H9 (cell line): ENCODE measurements at regions not wholly inside any gene's neighbourhood (a gene's known extent, or its start where the extent isn't known, plus 50 kb on each side); places are given as distances from the start of the nearest gene placed in this dataset.

Source experiments
- DNase-seq: peaks from one replicate; pipeline ENCODE4 v3.0.0-alpha.2; 2017
- H2AFZ ChIP-seq: one replicate; pipeline ENCODE4 v1.6.1; 2013; ENCODE audit warnings: mild to moderate bottlenecking, low read length, control low read depth, moderate library complexity
- H2AK5ac ChIP-seq: 2 replicates; pipeline ENCODE4 v1.6.1; 2013; ENCODE audit warnings: low read length, control low read depth, mixed read lengths; ENCODE audit not compliant: insufficient read length
- H2BK120ac ChIP-seq: one replicate; pipeline ENCODE4 v1.6.1; 2013; ENCODE audit warnings: low read depth, mild to moderate bottlenecking, low read length, control low read depth, inconsistent platforms; ENCODE audit not compliant: poor library complexity, severe bottlenecking
- H2BK12ac ChIP-seq: 2 replicates; pipeline ENCODE4 v1.6.1; 2013; ENCODE audit warnings: low read length, control low read depth, mixed read lengths, low read depth; ENCODE audit not compliant: insufficient read length
- H2BK15ac ChIP-seq: 2 replicates; pipeline ENCODE4 v1.6.1; 2013; ENCODE audit warnings: low read depth, low read length, control low read depth
- H2BK20ac ChIP-seq: one replicate; pipeline ENCODE4 v1.6.1; 2013; ENCODE audit warnings: low read depth, mild to moderate bottlenecking, low read length, control low read depth, inconsistent platforms; ENCODE audit not compliant: poor library complexity, severe bottlenecking
- H2BK5ac ChIP-seq: 2 replicates; pipeline ENCODE4 v1.6.1; 2013; ENCODE audit warnings: low read length, control low read depth, mixed read lengths; ENCODE audit not compliant: insufficient read length
- H3K14ac ChIP-seq: 2 replicates; pipeline ENCODE4 v1.6.1; 2013; ENCODE audit warnings: low read length, control low read depth; ENCODE audit not compliant: insufficient read depth
- H3K18ac ChIP-seq: 2 replicates; pipeline ENCODE4 v1.6.1; 2013; ENCODE audit warnings: low read depth, mild to moderate bottlenecking, mixed read lengths, low read length, control low read depth; ENCODE audit not compliant: insufficient read length
- H3K23ac ChIP-seq: 2 replicates; pipeline ENCODE4 v1.6.1; 2013; ENCODE audit warnings: low read length, control low read depth, mixed read lengths, low read depth; ENCODE audit not compliant: insufficient read length
- H3K23me2 ChIP-seq: 2 replicates; pipeline ENCODE4 v1.6.1; 2013; ENCODE audit warnings: low read depth, mild to moderate bottlenecking, mixed read lengths, low read length, control low read depth; ENCODE audit not compliant: insufficient read length, poor library complexity, severe bottlenecking
- H3K27ac ChIP-seq: 2 replicates; pipeline ENCODE4 v1.5.1; 2013; ENCODE audit warnings: low read length, control low read depth, mixed read lengths, low read depth; ENCODE audit not compliant: insufficient read length
- H3K27me3 ChIP-seq: 2 replicates; pipeline ENCODE4 v1.6.1; 2013; ENCODE audit warnings: low read length, control low read depth, inconsistent platforms; ENCODE audit not compliant: insufficient read depth
- H3K4ac ChIP-seq: 2 replicates; pipeline ENCODE4 v1.6.1; 2013; ENCODE audit warnings: low read depth, mild to moderate bottlenecking, control low read depth, inconsistent platforms, low read length, moderate library complexity
- H3K4me1 ChIP-seq: 2 replicates; pipeline ENCODE4 v1.6.1; 2013; ENCODE audit warnings: low read length, control low read depth, inconsistent platforms; ENCODE audit not compliant: insufficient read depth
- H3K4me2 ChIP-seq: 2 replicates; pipeline ENCODE4 v1.6.1; 2013; ENCODE audit warnings: low read length, control low read depth, mixed read lengths; ENCODE audit not compliant: insufficient read length, insufficient read depth
- H3K56ac ChIP-seq: 2 replicates; pipeline ENCODE4 v1.6.1; 2013; ENCODE audit warnings: low read depth, mild to moderate bottlenecking, mixed read lengths, low read length, control low read depth; ENCODE audit not compliant: insufficient read length
- H3K79me1 ChIP-seq: 2 replicates; pipeline ENCODE4 v1.6.1; 2013; ENCODE audit warnings: low read depth, mild to moderate bottlenecking, moderate library complexity, low read length, control low read depth, inconsistent platforms; ENCODE audit not compliant: insufficient read depth, poor library complexity, severe bottlenecking
- H3K79me2 ChIP-seq: 2 replicates; pipeline ENCODE4 v1.6.1; 2013; ENCODE audit warnings: low read length, control low read depth, inconsistent platforms; ENCODE audit not compliant: insufficient read depth
- H3K9ac ChIP-seq: 2 replicates; pipeline ENCODE4 v1.6.1; 2013; ENCODE audit warnings: low read length, control low read depth, mixed read lengths; ENCODE audit not compliant: insufficient read length; ENCODE audit errors: extremely low read depth
- H3K9me3 ChIP-seq: one replicate; pipeline ENCODE4 v1.6.1; 2013; ENCODE audit warnings: low read depth, low read length, inconsistent platforms; ENCODE audit not compliant: control insufficient read depth
- H3T11ph ChIP-seq: one replicate; pipeline ENCODE4 v1.6.1; 2013; ENCODE audit warnings: mild to moderate bottlenecking, low read length, control low read depth, inconsistent platforms
- H4K20me1 ChIP-seq: one replicate; pipeline ENCODE4 v1.6.1; 2013; ENCODE audit not compliant: control insufficient read depth, insufficient read length, insufficient read depth
- H4K5ac ChIP-seq: 2 replicates; pipeline ENCODE4 v1.6.1; 2013; ENCODE audit warnings: low read depth, mild to moderate bottlenecking, mixed read lengths, low read length, control low read depth; ENCODE audit not compliant: insufficient read length
- H4K8ac ChIP-seq: replicated peaks from 2 replicates; pipeline ENCODE4 v1.6.1; 2013; ENCODE audit warnings: low read length, control low read depth, mixed read lengths, low read depth; ENCODE audit not compliant: insufficient read length
- H4K91ac ChIP-seq: 2 replicates; pipeline ENCODE4 v1.6.1; 2013; ENCODE audit warnings: low read depth, mild to moderate bottlenecking, moderate library complexity, mixed read lengths, low read length, control low read depth; ENCODE audit not compliant: insufficient read length
- H3K27ac Mint-ChIP-seq, 3 experiments: 2 replicates in 2 of 3; 3 replicates in 1 of 3; pipeline ENCODE4 v1.8.0; 2020 to 2021; ENCODE audit warnings: mixed read lengths in 3 of 3, mild to moderate bottlenecking in 1 of 3, moderate library complexity in 1 of 3
- H3K27me3 Mint-ChIP-seq: 2 replicates; pipeline ENCODE4 v1.8.0; 2021; ENCODE audit warnings: low read depth, mild to moderate bottlenecking, moderate library complexity, mixed read lengths
- H3K36me3 Mint-ChIP-seq, 3 experiments: 2 replicates in 2 of 3; 3 replicates in 1 of 3; pipeline ENCODE4 v1.8.0; 2020 to 2021; ENCODE audit warnings: low read depth in 3 of 3, mixed read lengths in 3 of 3; ENCODE audit not compliant: insufficient read depth in 1 of 3
- H3K4me1 Mint-ChIP-seq, 2 experiments: 2 replicates each; pipeline ENCODE4 v1.8.0; 2020; ENCODE audit warnings: mixed read lengths in 2 of 2
- H3K4me3 Mint-ChIP-seq, 2 experiments: 2 replicates in 1 of 2; 3 replicates in 1 of 2; pipeline ENCODE4 v1.8.0; 2020 to 2021; ENCODE audit warnings: mild to moderate bottlenecking in 2 of 2, mixed read lengths in 2 of 2, moderate library complexity in 1 of 2
- H3K9me3 Mint-ChIP-seq, 2 experiments: 2 replicates in 1 of 2; 3 replicates in 1 of 2; pipeline ENCODE4 v1.8.0; 2020; ENCODE audit warnings: mild to moderate bottlenecking in 2 of 2, mixed read lengths in 2 of 2, moderate library complexity in 1 of 2
- CTCF ChIP-seq: fragments of 200-600 bp; sonication (generic); conservative IDR thresholded peaks from 3 replicates; pipeline ENCODE4 v1.8.0; 2021; ENCODE audit warnings: antibody characterized with exemption, mild to moderate bottlenecking
- WGBS: extraction: QIAGEN DNeasy Blood & Tissue Kit; methylation state at CpG from one replicate; pipeline ENCODE4 v1.1.7; 2013; ENCODE audit warnings: missing lambda C conversion rate, low lambda C conversion rate, mixed read lengths; ENCODE audit not compliant: insufficient read length; ENCODE audit errors: extremely low coverage; 5-methylcytosine and 5-hydroxymethylcytosine counted together

GRCh38 chr4:12791536-12791935 is 692.6 kb downstream of the RAB28 start:
- H3K4me2 ChIP-seq, result no peak overlapping the region
- Mint-ChIP-seq H3K27me3 (no peaks in the 10 kb centered on the region; the same call in 1 of the 2 replicates), H3K9me3 (peaks cover 4 to 6% of the 10 kb centered on the region in 2 experiments; a peak in 4 of 5 replicates), H3K4me3 (no peak overlapping the region), H3K36me3 (peaks cover 0 to 10% (median 3%) of the 10 kb centered on the region in 3 experiments; a peak in 2 of 7 replicates), H3K4me1 (no peaks in the 10 kb centered on the region; a peak in 1 of 4 replicates), H3K27ac (no peak overlapping the region)
- H2BK12ac ChIP-seq, result no peak overlapping the region
- no peak overlapping the region for H2BK120ac ChIP-seq
- H3K9me3 ChIP-seq, result no peaks in the 10 kb centered on the region
- H3K4me1 ChIP-seq, result no peaks in the 10 kb centered on the region
- no peak overlapping the region for H2BK20ac ChIP-seq
- no peak overlapping the region for H3K18ac ChIP-seq
- H2AFZ ChIP-seq, result no peak overlapping the region
- no peak overlapping the region for H3T11ph ChIP-seq
- no peaks in the 10 kb centered on the region for H3K23me2 ChIP-seq
- no peak overlapping the region for H3K23ac ChIP-seq
- no peak for TF ChIP-seq CTCF
- no peak overlapping the region for H3K56ac ChIP-seq
- H4K20me1 ChIP-seq, result no peaks in the 10 kb centered on the region
- no peak overlapping the region for H3K4ac ChIP-seq
- no peak overlapping the region for H2AK5ac ChIP-seq
- H3K27me3 ChIP-seq, result no peaks in the 10 kb centered on the region
- no peak overlapping the region for H2BK15ac ChIP-seq
- no peak overlapping the region for H4K91ac ChIP-seq
- no peaks in the 10 kb centered on the region for H3K79me2 ChIP-seq
- no peak overlapping the region for H4K8ac ChIP-seq
- no peaks in the 10 kb centered on the region for H3K79me1 ChIP-seq
- no peak overlapping the region for H3K9ac ChIP-seq
- no peak overlapping the region for H4K5ac ChIP-seq
- DNase-seq, result no peak
- H3K14ac ChIP-seq, result no peak overlapping the region
- no peak overlapping the region for H3K27ac ChIP-seq
- H2BK5ac ChIP-seq, result no peak overlapping the region
- no CpG with 5 or more reads among the region's 4 CpGs for WGBS
